GM19240 (cell line): ENCODE measurements at regions not wholly inside any gene's neighbourhood (a gene's known extent, or its start where the extent isn't known, plus 50 kb on each side); places are given as distances from the start of the nearest gene placed in this dataset.

Source experiments
- DNase-seq: peaks from one replicate; pipeline ENCODE4 v3.0.0; 2011; ENCODE audit warnings: low spot score; ENCODE audit not compliant: insufficient read length

DNA sequence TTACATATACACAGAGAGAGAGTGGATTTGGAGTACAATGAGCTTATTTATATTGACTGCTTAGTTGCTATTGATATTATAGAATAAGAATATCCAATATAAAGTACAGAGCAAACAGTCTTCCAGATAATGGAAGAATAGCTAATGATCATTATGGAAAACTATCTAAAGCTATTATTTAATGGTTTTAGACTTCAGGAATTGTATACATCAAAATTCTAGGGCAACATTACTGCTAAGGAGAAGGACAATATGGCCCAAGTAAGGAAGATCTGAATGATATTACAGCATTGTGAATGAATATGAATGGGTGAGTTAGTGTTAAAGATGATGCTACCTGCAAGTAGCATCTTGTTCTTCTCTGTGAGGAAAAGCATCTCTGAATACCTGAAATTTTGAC is 604.2 kb upstream of the PCDH20 start:
- no peak for DNase-seq

GRCh38 chr13:62014299-62014698 is 598.6 kb upstream of the PCDH20 start:
- DNase-seq = no peak

DNA sequence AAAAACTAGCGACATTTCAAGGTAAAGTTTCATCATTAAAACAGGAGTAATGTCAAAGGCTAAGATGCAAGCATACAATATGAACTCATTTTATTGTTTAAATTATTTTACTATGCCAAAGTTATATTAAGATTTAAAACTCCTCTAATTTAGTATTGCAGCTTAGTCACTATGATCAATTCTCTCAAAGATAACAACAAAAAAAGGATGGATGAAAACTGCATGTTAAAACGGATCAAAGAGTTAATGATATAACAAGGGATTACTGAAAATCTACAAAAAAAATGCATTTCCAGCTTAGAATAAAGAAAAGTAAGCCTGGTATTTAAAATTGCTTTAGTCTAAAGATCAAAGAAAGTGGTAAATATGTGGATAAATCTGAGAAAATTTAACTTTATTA is 587.8 kb upstream of the PCDH20 start:
- DNase-seq = no peak

DNA sequence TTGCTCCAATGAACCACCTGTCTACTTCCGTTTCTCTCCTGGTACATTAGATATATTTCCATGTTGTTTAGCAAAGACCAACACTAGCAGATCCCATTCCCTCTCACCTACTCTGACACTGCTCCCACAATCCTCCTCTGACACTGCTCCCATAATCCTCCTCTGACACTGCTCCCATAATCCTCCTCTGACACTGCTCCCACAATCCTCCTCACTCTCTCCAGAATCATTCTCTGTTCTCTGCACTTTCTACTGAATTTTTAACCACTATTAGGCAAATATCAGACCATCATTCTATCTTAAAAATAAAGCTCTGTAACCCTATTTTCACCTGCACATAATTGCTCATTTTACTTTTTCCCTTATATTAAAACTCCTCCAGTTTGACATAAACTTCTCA is 578.5 kb upstream of the PCDH20 start:
- DNase-seq = no peak

DNA sequence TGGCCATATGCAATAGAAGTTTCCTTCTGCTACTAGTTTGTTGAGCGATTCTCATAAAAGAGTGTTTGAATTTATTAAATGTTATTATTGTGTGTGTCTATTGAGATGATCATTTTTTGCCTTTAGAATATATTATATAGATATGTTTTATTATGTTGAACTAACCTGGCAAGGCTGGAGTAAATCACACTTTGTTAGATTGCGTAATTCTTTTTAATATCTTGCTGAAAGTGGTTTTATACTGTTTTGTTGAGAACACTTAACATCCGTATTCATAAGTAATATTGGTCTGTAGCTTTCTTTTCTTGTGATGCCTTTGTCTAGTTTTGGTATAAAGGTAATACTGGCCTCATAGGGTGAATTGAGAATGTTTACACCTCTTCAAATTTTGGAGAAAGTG is 574.3 kb upstream of the PCDH20 start:
- no peak for DNase-seq

- no peak for DNase-seq
These were observed 573.2 kb upstream of the PCDH20 start for GRCh38 chr13:61988810-61989209.

- DNase-seq = no peak
These were observed 559.4 kb upstream of the PCDH20 start for GRCh38 chr13:61975001-61975400.

- no peak for DNase-seq
These were observed 550.1 kb upstream of the PCDH20 start for GRCh38 chr13:61965756-61966155.

DNA sequence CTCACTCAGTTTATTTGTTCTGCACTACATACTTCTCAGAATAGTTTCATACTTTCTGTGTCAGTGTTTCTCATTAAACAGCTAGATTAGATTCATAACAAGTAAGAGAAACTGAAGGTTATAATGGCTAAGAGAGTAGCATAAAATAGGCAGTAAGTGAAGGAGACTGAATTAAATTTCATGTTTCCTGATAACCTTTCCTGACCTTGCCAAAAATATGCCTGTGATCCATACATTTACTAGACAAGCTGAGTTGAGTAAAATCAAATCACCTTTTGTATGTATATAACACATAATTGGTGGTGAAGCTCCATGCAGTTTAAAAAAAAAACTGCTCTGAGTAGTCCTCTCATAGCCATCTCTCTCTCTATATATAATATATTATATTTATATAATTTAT is 545.3 kb upstream of the PCDH20 start:
- no peak for DNase-seq

DNA sequence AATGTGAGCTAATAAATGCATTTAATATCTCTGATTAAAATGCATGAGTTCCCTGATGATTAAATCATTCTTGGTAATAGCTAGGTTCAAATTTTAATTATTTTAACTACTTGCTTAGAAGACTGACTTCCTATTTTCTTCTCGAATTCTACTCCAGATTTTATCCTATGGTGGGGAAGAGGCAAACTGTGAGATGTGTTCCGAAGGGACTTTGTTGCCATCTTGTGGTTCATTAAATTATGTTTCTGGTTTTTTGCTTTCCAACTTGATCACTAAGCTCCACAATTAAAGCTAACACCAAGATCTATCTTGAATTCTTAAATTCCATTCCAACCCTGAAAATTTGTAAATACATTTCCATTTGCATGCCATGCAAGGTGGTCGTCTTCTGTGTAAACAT is 538.4 kb upstream of the PCDH20 start:
- DNase-seq = no peak

DNA sequence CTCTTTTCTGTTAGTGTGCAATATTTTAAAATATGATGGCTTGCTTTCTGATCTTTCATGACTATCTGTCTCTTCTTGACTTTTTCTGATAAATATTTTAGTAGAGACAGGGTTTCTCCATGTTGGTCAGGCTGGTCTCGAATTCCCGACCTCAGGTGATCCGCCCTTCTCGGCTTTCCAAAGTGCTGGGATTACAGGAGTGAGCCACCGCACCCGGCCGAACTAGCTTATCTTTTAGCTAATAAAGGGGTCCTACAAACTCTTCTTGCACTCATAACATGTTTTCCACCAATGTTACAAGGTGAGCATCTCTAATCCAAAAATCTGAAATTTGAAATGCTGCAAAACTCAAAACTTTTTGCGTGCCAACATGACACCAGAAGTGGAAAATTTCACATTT is 535.2 kb upstream of the PCDH20 start:
- no peak for DNase-seq

DNA sequence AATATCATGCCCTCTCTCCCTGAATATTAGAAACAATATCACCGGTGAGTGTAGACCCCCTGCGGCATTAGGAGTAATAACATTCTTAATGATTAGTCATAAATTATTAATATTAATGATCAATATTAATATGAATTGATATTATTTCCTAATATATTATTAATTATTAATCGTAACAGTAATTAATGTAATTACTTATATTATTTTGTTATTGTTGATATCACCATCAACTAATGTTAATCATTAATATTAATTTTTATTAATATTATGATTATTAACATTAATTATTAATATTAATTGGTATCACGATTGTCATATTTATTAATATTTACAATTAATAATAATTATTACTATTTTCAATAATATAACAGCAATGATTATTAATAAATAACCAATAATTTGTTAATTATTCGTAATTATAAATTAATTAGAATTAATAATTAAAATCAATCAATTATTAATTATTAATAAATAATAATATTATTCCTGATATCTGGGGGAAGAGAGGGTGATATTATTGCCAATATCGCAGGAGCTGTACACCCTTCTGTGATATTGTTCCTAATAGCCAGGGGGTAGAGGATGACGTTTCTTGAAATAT is 528.8 kb upstream of the PCDH20 start:
- DNase-seq = no peak

GRCh38 chr13:61935710-61936109 is 520.1 kb upstream of the PCDH20 start:
- DNase-seq = no peak

- DNase-seq = no peak
These were observed 512.0 kb upstream of the PCDH20 start for GRCh38 chr13:61927648-61928047.

DNA sequence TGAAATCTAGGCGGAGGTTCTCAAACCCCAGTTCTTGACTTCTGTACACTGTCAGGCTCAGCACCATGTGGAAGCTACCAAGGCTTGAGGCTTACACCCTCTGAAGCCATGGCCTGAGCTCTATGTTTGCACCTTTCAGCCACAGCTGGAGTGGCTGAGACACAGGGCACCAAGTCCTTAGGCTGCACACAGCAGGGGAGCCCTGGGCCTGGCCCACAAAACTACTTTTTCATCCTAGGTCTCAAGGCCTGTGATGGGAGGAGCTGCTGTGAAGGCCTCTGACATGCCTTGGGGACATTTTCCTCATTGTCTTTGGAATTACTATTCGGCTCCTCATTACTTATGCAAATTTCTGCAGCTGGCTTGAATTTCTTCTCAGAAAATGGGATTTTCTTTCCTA is 503.2 kb upstream of the PCDH20 start:
- no peak for DNase-seq

DNA sequence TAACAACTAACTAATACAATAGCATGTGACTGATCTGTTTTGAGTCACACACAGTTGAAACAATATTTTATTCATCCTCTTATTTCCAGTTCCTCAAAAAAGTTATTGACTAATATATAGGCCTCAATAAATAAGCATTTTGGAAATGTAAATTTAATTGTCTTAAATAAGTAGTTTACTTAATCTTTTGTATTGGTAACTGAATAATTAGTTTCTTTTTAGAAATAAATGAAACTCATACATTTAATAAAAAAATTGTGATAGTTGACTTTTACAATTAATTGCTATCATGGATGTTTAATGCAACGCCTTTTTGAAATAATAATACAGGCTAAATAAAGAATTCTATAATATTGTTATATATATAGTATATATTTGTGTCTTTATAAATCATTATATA is 500.8 kb upstream of the PCDH20 start:
- no peak for DNase-seq

GRCh38 chr13:61913183-61913582 is 497.5 kb upstream of the PCDH20 start:
- DNase-seq = no peak

DNA sequence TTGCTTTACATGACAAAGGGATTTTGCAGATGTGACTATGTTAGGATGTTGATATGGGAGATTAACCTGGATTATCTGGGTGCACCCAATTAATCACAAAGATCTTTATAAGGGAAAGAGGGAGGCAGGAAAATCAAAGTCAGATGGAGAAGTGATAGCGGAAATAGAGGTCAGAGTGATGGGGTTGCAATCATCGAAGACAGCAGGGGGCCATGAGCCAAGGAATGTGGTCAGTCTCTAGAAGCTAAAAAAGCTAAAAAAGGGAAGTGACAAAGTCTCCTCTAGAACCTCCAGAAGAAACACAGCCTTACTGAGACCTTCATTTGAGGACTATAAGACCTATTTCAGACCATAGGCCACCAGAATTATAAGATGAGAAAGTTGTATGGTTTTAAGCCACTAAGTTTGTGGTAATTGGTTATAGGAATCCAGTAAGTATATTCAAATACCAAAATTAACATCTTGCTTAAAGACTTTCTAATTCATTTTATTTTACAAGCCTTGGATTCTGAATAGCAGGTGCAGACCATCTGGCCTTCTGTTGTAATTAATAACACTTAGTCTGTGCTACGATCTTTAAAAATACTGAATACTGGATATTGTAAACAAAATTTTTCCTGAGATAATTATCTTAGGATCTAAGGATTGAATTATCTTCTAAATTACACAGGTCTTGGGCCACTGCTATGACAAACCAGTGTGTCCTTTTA is 493.4 kb upstream of the PCDH20 start:
- no peak for DNase-seq

DNA sequence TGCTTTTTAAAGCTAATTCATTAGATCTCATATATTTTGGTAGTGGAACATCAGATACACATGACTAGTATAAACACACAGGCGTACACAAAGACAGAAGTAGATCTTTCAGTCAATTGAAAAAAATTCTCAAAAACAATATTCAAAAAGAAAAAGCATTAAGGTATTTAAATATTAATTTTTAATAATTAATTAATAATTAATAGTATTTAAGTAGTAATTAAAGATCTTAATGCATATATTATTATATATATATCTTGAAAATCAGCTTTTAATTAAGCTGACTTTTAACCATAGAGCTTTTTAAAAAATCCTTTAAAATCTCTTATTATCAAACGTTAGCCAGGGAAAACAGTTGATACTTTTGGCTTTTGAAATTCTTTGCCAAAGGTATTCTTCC is 489.4 kb upstream of the PCDH20 start:
- DNase-seq = no peak

- no peak for DNase-seq
These were observed 486.4 kb upstream of the PCDH20 start for GRCh38 chr13:61901946-61902541.

GRCh38 chr13:61900033-61900432 is 484.4 kb upstream of the PCDH20 start:
- DNase-seq = no peak

DNA sequence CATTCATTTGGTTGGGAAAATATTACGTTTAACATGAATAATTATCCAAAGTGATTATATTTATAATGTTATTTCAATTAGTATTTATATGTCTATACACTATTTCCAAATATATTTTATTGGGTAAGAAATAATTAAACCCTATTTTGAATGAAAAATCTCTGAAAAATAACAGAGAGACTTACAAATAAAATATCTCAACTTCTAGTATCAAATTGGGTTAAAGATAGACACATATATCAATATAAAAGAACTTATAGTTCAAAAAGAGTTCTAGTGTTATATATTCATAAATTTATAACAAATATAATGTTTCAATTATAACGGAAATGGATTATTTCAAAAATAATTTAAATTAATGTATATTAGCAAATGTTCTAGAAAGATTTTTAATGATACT is 482.6 kb upstream of the PCDH20 start:
- DNase-seq = no peak

GRCh38 chr13:61891401-61891800 is 475.8 kb upstream of the PCDH20 start:
- DNase-seq = no peak
